MCF 10A (cell line): ENCODE measurements at regions not wholly inside any gene's neighbourhood (a gene's known extent, or its start where the extent isn't known, plus 50 kb on each side); places are given as distances from the start of the nearest gene placed in this dataset.

Source experiments
- BruUV-seq: library from RNA; stranded (reverse); fragments of 400-500 nt; replicated peaks from 2 replicates; lab custom pipeline; 2021; lab: Mats Ljungman, UMichigan
- CTCF ChIA-PET: fragments of 300-600 bp; sonication (Branson Sonifier 250); formaldehyde crosslinking; extraction: SDS; loops from one replicate; lab custom pipeline; 2021; ENCODE audit warnings: antibody characterized with exemption, inconsistent platforms; lab: Yijun Ruan, JAX
- POLR2A ChIA-PET: fragments of 300-600, 350-650 bp; sonication (Branson Sonifier 250); formaldehyde crosslinking; extraction: SDS; loops from one replicate; lab custom pipeline; 2020; ENCODE audit warnings: antibody characterized with exemption, inconsistent platforms; lab: Yijun Ruan, JAX
- DNase-seq: peaks from one replicate; pipeline ENCODE4 v3.0.0-alpha.2; 2018; ENCODE audit not compliant: unreplicated experiment
- H3K27ac Mint-ChIP-seq: one replicate; pipeline ENCODE4 v1.8.0; 2022; ENCODE audit warnings: mild to moderate bottlenecking, low read depth, mixed read lengths; ENCODE audit not compliant: unreplicated experiment
- H3K27me3 Mint-ChIP-seq: one replicate; pipeline ENCODE4 v1.8.0; 2022; ENCODE audit warnings: mixed read lengths; ENCODE audit not compliant: insufficient read depth, unreplicated experiment
- H3K36me3 Mint-ChIP-seq: one replicate; pipeline ENCODE4 v1.8.0; 2022; ENCODE audit warnings: mild to moderate bottlenecking, moderate library complexity, mixed read lengths; ENCODE audit not compliant: insufficient read depth, unreplicated experiment
- H3K4me1 Mint-ChIP-seq: one replicate; pipeline ENCODE4 v1.8.0; 2022; ENCODE audit warnings: mixed read lengths; ENCODE audit not compliant: insufficient read depth, unreplicated experiment
- H3K4me3 Mint-ChIP-seq: one replicate; pipeline ENCODE4 v1.8.0; 2022; ENCODE audit warnings: mild to moderate bottlenecking, moderate library complexity, mixed read lengths; ENCODE audit not compliant: unreplicated experiment
- H3K9me3 Mint-ChIP-seq: one replicate; pipeline ENCODE4 v1.8.0; 2022; ENCODE audit warnings: mixed read lengths; ENCODE audit not compliant: unreplicated experiment
- intact Hi-C: fragments of 100-400 bp; cut with micrococcal nuclease; formaldehyde crosslinking; loops from 2 replicates; pipeline ENCODE4 v1.14.1; 2022
- TF ChIP-seq, protein P1 (sequence below): fragments of 200-600 bp; IDR thresholded peaks from one replicate; pipeline ENCODE4 v1.8.0; 2022; ENCODE audit warnings: antibody characterized with exemption, mild to moderate bottlenecking; ENCODE audit not compliant: unreplicated experiment

DNA sequence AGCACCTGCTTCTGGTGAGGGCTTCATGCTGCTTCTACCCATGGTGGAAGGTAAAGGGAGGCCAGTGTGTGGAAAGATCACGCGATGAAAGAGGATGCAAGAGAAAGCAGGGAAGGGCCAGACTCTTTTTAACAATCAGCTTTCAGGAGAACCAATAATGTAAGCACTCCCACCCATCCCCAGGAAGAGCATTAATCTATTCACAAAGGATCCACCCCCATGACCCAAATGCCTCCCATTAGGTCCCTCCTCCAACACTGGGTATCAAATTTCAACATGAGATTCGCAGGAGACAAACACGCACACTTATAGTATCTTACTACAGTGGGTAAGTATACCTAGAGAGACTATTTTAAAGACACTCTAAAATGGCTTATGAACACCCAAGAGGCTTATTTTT, 80.5 kb upstream of the TMCC3 start:
- TF ChIP-seq, protein P1, sequence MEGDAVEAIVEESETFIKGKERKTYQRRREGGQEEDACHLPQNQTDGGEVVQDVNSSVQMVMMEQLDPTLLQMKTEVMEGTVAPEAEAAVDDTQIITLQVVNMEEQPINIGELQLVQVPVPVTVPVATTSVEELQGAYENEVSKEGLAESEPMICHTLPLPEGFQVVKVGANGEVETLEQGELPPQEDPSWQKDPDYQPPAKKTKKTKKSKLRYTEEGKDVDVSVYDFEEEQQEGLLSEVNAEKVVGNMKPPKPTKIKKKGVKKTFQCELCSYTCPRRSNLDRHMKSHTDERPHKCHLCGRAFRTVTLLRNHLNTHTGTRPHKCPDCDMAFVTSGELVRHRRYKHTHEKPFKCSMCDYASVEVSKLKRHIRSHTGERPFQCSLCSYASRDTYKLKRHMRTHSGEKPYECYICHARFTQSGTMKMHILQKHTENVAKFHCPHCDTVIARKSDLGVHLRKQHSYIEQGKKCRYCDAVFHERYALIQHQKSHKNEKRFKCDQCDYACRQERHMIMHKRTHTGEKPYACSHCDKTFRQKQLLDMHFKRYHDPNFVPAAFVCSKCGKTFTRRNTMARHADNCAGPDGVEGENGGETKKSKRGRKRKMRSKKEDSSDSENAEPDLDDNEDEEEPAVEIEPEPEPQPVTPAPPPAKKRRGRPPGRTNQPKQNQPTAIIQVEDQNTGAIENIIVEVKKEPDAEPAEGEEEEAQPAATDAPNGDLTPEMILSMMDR: no peak
- no peaks in the 10 kb centered on the region for H3K4me1 Mint-ChIP-seq
- BruUV-seq: no TSS peak
- no peak overlapping the region for H3K4me3 Mint-ChIP-seq
- H3K27me3 Mint-ChIP-seq: peaks cover 10% of the 10 kb centered on the region
- ChIA-PET CTCF (interaction anchor here (1.1 kb wide), 1 partner anchor 110 kb away, joined by 3 read pairs; no protein-coding TSS in a partner anchor), POLR2A (no interaction called here)
- intact Hi-C loops: no loop called here
- no peak overlapping the region for H3K27ac Mint-ChIP-seq
- DNase-seq: no peak
- H3K36me3 Mint-ChIP-seq: no peaks in the 10 kb centered on the region
- H3K9me3 Mint-ChIP-seq: peaks cover 7% of the 10 kb centered on the region

DNA sequence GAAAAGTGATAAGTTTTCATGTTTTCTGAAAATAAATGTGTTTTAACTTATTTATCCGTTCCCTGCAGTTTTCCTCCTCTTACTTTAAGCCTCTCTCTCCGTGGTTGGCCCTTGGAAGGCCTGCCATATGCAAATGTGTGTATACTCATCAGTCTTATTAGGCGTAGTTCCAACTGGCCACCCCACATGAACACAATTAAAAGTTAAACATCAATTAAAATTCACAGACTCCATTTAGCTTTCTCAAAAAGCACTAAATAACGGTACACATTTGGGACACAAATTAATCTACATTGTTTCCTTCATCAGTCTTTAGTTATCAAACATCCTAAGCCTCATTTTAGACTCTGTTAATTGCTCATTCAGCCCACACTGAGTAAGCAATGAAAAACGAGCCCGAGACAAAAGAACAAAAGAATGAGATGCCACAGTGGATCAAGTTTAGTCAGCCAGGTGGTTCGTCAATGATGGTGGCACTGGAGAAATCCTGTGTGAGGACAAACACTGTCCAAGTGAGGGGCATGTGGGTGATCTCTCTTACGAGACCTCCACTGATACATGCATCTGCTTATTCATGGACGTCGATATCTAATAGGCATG, 76.0 kb upstream of the TMCC3 start:
- no peaks in the 10 kb centered on the region for H3K4me1 Mint-ChIP-seq
- TF ChIP-seq, protein P1: no peak
- intact Hi-C loops: loop anchor here (1.0 kb wide), 1 partner anchor 180 kb away; no protein-coding TSS in a partner anchor
- H3K27me3 Mint-ChIP-seq: no peaks in the 10 kb centered on the region
- ChIA-PET CTCF (interaction anchor here (0.6 kb wide), 1 partner anchor 19 kb away, joined by 3 read pairs; no protein-coding TSS in a partner anchor), POLR2A (no interaction called here)
- peaks cover 7% of the 10 kb centered on the region for H3K9me3 Mint-ChIP-seq
- no TSS peak for BruUV-seq
- H3K27ac Mint-ChIP-seq: no peak overlapping the region
- no peak overlapping the region for H3K4me3 Mint-ChIP-seq
- DNase-seq: no peak
- no peaks in the 10 kb centered on the region for H3K36me3 Mint-ChIP-seq

GRCh38 chr12:94725375-94726168, 75.2 kb upstream of the TMCC3 start:
- no TSS peak for BruUV-seq
- Mint-ChIP-seq H3K27ac (no peak overlapping the region), H3K36me3 (no peaks in the 10 kb centered on the region), H3K27me3 (no peaks in the 10 kb centered on the region), H3K4me1 (no peaks in the 10 kb centered on the region), H3K9me3 (peaks cover 7% of the 10 kb centered on the region), H3K4me3 (no peak overlapping the region)
- intact Hi-C loops: loop anchor here (1.0 to 2.0 kb wide), 3 partner anchors 81 to 179 kb away; no protein-coding TSS in a partner anchor
- ChIA-PET POLR2A (no interaction called here), CTCF (interaction anchor here (0.7 kb wide), 1 partner anchor 8 kb away, joined by 3 read pairs; no protein-coding TSS in a partner anchor)
- TF ChIP-seq, protein P1: peak; percentile 49
- DNase-seq: peak; percentile 70

GRCh38 chr12:94722664-94723063, 72.3 kb upstream of the TMCC3 start:
- Mint-ChIP-seq H3K9me3 (no peaks in the 10 kb centered on the region), H3K4me3 (no peak overlapping the region), H3K36me3 (no peaks in the 10 kb centered on the region), H3K27ac (no peak overlapping the region), H3K27me3 (no peaks in the 10 kb centered on the region), H3K4me1 (no peaks in the 10 kb centered on the region)
- TF ChIP-seq, protein P1: no peak
- no peak for DNase-seq
- no TSS peak for BruUV-seq
- CTCF ChIA-PET: no interaction called here
- intact Hi-C loops: no loop called here
- POLR2A ChIA-PET: no interaction called here
